ENCODE measurements at regions not wholly inside any gene's neighbourhood (a gene's known extent, or its start where the extent isn't known, plus 50 kb on each side); places are given as distances from the start of the nearest gene placed in this dataset.

DNA sequence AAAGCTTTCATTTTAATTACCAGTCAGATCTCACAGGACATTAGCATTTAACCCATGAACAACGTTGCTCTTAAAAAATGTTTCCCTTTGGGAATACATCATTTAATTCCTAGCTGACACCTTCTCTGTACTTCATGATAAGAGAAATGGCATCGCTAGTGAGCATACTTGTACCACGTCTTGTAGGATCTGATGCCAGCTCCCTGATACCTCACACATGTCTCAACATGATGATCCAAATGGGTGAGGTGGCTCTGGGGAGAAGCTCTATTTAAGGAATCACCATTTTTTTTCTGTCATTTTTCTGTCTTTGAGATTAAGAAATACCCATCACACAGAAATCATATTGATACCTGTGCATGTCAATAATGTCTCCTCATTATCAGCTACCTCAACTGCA lies 772.1 kb upstream of the CA10 start:
- TF ChIP-seq, protein P1, sequence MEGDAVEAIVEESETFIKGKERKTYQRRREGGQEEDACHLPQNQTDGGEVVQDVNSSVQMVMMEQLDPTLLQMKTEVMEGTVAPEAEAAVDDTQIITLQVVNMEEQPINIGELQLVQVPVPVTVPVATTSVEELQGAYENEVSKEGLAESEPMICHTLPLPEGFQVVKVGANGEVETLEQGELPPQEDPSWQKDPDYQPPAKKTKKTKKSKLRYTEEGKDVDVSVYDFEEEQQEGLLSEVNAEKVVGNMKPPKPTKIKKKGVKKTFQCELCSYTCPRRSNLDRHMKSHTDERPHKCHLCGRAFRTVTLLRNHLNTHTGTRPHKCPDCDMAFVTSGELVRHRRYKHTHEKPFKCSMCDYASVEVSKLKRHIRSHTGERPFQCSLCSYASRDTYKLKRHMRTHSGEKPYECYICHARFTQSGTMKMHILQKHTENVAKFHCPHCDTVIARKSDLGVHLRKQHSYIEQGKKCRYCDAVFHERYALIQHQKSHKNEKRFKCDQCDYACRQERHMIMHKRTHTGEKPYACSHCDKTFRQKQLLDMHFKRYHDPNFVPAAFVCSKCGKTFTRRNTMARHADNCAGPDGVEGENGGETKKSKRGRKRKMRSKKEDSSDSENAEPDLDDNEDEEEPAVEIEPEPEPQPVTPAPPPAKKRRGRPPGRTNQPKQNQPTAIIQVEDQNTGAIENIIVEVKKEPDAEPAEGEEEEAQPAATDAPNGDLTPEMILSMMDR (IDR thresholded peaks at IDR 0.05), result no peak
- TF ChIP-seq POLR2A (IDR thresholded peaks at IDR 0.05), result no peak
